HG03565 (cell line): ENCODE measurements at regions not wholly inside any gene's neighbourhood (a gene's known extent, or its start where the extent isn't known, plus 50 kb on each side); places are given as distances from the start of the nearest gene placed in this dataset.

Source experiments
- ATAC-seq: cut with Tn5 transposase; IDR thresholded peaks from one replicate; pipeline ENCODE4 v1.9.1; 2021; ENCODE audit warnings: mild to moderate bottlenecking, moderate library complexity; ENCODE audit not compliant: unreplicated experiment

- ATAC-seq, result no peak
Observed at GRCh38 chr2:71800851-71801250, 346.8 kb downstream of the CYP26B1 start.

- no peak for ATAC-seq
Observed at GRCh38 chr2:71800106-71800809, 346.9 kb downstream of the DYSF start.

GRCh38 chr2:71799013-71799575 lies 345.7 kb downstream of the DYSF start:
- ATAC-seq, result no peak

- peak; percentile 43 for ATAC-seq
Observed at GRCh38 chr2:71798266-71799012, 345.1 kb downstream of the DYSF start.

- ATAC-seq, result no peak
Observed at GRCh38 chr2:71797035-71797810, 343.9 kb downstream of the DYSF start.

GRCh38 chr2:71796174-71796593 lies 342.8 kb downstream of the DYSF start:
- ATAC-seq, result no peak

GRCh38 chr2:71795486-71795885 lies 342.1 kb downstream of the DYSF start:
- no peak for ATAC-seq

GRCh38 chr2:71794611-71795010 lies 341.2 kb downstream of the DYSF start:
- no peak for ATAC-seq

GRCh38 chr2:71793926-71794325 lies 340.6 kb downstream of the DYSF start:
- ATAC-seq, result no peak

GRCh38 chr2:71792926-71793761 lies 339.8 kb downstream of the DYSF start:
- no peak for ATAC-seq

GRCh38 chr2:71791501-71792135 lies 338.3 kb downstream of the DYSF start:
- ATAC-seq, result no peak

GRCh38 chr2:71791061-71791450 lies 337.7 kb downstream of the DYSF start:
- no peak for ATAC-seq

- no peak for ATAC-seq
Observed at GRCh38 chr2:71790226-71791060, 337.1 kb downstream of the DYSF start.

- no peak for ATAC-seq
Observed at GRCh38 chr2:71789556-71790204, 336.3 kb downstream of the DYSF start.

GRCh38 chr2:71788601-71789240 lies 335.4 kb downstream of the DYSF start:
- no peak for ATAC-seq

GRCh38 chr2:71788186-71788525 lies 334.8 kb downstream of the DYSF start:
- ATAC-seq, result no peak

- ATAC-seq, result no peak
Observed at GRCh38 chr2:71787476-71788185, 334.3 kb downstream of the DYSF start.

GRCh38 chr2:71787108-71787415 lies 333.7 kb downstream of the DYSF start:
- no peak for ATAC-seq
